ENCODE measurements at regions not wholly inside any gene's neighbourhood (a gene's known extent, or its start where the extent isn't known, plus 50 kb on each side); places are given as distances from the start of the nearest gene placed in this dataset.

DNA sequence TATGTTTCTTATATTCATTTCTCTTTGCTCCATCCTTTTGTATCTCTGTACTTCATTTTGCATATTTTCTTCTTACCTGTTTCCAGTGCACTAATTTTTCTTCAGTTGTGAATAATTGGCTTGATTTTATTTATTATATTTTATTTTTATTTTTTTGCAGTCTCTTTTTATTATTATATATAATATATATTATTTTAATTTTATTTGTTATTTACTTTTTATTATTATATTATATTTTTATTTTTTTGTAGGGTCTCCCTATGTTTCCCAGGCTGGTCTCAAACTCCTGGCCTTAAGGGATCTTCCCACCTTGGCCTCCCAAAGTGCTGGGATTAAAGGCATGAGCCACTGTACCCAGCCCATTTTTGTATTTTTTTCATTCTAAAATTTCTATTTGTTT lies 213.1 kb upstream of the TSC22D2 start:
- TF ChIP-seq, protein P1, sequence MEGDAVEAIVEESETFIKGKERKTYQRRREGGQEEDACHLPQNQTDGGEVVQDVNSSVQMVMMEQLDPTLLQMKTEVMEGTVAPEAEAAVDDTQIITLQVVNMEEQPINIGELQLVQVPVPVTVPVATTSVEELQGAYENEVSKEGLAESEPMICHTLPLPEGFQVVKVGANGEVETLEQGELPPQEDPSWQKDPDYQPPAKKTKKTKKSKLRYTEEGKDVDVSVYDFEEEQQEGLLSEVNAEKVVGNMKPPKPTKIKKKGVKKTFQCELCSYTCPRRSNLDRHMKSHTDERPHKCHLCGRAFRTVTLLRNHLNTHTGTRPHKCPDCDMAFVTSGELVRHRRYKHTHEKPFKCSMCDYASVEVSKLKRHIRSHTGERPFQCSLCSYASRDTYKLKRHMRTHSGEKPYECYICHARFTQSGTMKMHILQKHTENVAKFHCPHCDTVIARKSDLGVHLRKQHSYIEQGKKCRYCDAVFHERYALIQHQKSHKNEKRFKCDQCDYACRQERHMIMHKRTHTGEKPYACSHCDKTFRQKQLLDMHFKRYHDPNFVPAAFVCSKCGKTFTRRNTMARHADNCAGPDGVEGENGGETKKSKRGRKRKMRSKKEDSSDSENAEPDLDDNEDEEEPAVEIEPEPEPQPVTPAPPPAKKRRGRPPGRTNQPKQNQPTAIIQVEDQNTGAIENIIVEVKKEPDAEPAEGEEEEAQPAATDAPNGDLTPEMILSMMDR (IDR thresholded peaks at IDR 0.05): no peak
- TF ChIP-seq EZH2 (IDR thresholded peaks at IDR 0.05; ENCODE audit: borderline replicate concordance, insufficient read depth, low read depth, low read length, poor library complexity, severe bottlenecking): no peak
